Mesenchymal stem cell (in vitro differentiated cells and primary cell): ENCODE measurements at regions not wholly inside any gene's neighbourhood (a gene's known extent, or its start where the extent isn't known, plus 50 kb on each side); places are given as distances from the start of the nearest gene placed in this dataset.

Experiments
- DNase-seq: peaks from one replicate; pipeline ENCODE4 v3.0.0-alpha.2; 2013
- H2AFZ ChIP-seq: one replicate; pipeline ENCODE4 v1.6.1; 2013; ENCODE audit warnings: low read depth, mild to moderate bottlenecking, control low read depth, inconsistent platforms, low read length, moderate library complexity
- H2AK5ac ChIP-seq: 2 replicates; pipeline ENCODE4 v1.6.1; 2013; ENCODE audit warnings: low read length, moderate library complexity, mild to moderate bottlenecking, inconsistent platforms; ENCODE audit not compliant: severe bottlenecking
- H2BK120ac ChIP-seq: one replicate; pipeline ENCODE4 v1.6.1; 2013; ENCODE audit warnings: low read depth, mild to moderate bottlenecking, inconsistent platforms, low read length, moderate library complexity
- H2BK12ac ChIP-seq, 2 experiments: one replicate each; pipeline ENCODE4 v1.6.1; 2013; ENCODE audit warnings: inconsistent platforms in 2 of 2, low read length in 2 of 2, mild to moderate bottlenecking in 2 of 2, moderate library complexity in 2 of 2, control low read depth in 1 of 2
- H2BK15ac ChIP-seq: one replicate; pipeline ENCODE4 v1.6.1; 2013; ENCODE audit warnings: mild to moderate bottlenecking, low read depth, inconsistent platforms; ENCODE audit not compliant: poor library complexity, severe bottlenecking
- H2BK5ac ChIP-seq: 2 replicates; pipeline ENCODE4 v1.6.1; 2013; ENCODE audit warnings: low read depth, mild to moderate bottlenecking, low read length, control low read depth, inconsistent platforms; ENCODE audit not compliant: poor library complexity, severe bottlenecking
- H3K14ac ChIP-seq, 2 experiments: one replicate each; pipeline ENCODE4 v1.6.1; 2013; ENCODE audit warnings: inconsistent platforms in 2 of 2, low read length in 2 of 2, control low read depth in 1 of 2, mild to moderate bottlenecking in 1 of 2, moderate library complexity in 1 of 2
- H3K18ac ChIP-seq, 2 experiments: one replicate each; pipeline ENCODE4 v1.6.1; 2013; ENCODE audit warnings: inconsistent platforms in 2 of 2, low read length in 2 of 2, control low read depth in 1 of 2, low read depth in 1 of 2, mild to moderate bottlenecking in 1 of 2
- H3K23ac ChIP-seq, 2 experiments: one replicate each; pipeline ENCODE4 v1.6.1; 2013; ENCODE audit warnings: inconsistent platforms in 2 of 2, low read length in 2 of 2, mild to moderate bottlenecking in 2 of 2, moderate library complexity in 2 of 2, control low read depth in 1 of 2
- H3K27ac ChIP-seq: 2 replicates; pipeline ENCODE4 v1.5.1; 2013; ENCODE audit warnings: mild to moderate bottlenecking, moderate library complexity, low read length, control low read depth, inconsistent platforms; ENCODE audit not compliant: poor library complexity, severe bottlenecking
- H3K27me3 ChIP-seq, 2 experiments: 2 replicates each; pipeline versions ENCODE4 v1.6.1 to v1.7.0; 2013; ENCODE audit warnings: low read length in 2 of 2, mild to moderate bottlenecking in 2 of 2, moderate library complexity in 2 of 2, control low read depth in 1 of 2, inconsistent platforms in 1 of 2; ENCODE audit not compliant: control insufficient read depth in 1 of 2, insufficient read depth in 1 of 2
- H3K36me3 ChIP-seq, 2 experiments: 2 replicates each; pipeline versions ENCODE4 v1.6.1 to v1.7.0; 2013; ENCODE audit warnings: low read length in 2 of 2, control low read depth in 1 of 2, inconsistent platforms in 1 of 2, low read depth in 1 of 2, mild to moderate bottlenecking in 1 of 2; ENCODE audit not compliant: insufficient read depth in 2 of 2, control insufficient read depth in 1 of 2
- H3K4ac ChIP-seq, 2 experiments: one replicate each; pipeline ENCODE4 v1.6.1; 2013; ENCODE audit warnings: inconsistent platforms in 2 of 2, low read length in 2 of 2, mild to moderate bottlenecking in 2 of 2, moderate library complexity in 2 of 2, control low read depth in 1 of 2, low read depth in 1 of 2
- H3K4me1 ChIP-seq: 2 replicates; pipeline ENCODE4 v1.6.1; 2013; ENCODE audit warnings: low read depth, low read length, control low read depth; ENCODE audit not compliant: control insufficient read depth, insufficient read depth
- H3K4me2 ChIP-seq: 2 replicates; pipeline ENCODE4 v1.6.1; 2013; ENCODE audit warnings: low read length, mild to moderate bottlenecking, inconsistent platforms; ENCODE audit not compliant: poor library complexity, severe bottlenecking
- H3K4me3 ChIP-seq, 2 experiments: 2 replicates each; pipeline versions ENCODE4 v1.5.1 to v1.7.0; 2013; ENCODE audit warnings: low read length in 2 of 2, mild to moderate bottlenecking in 2 of 2, control low read depth in 1 of 2, low read depth in 1 of 2; ENCODE audit not compliant: insufficient read depth in 1 of 2
- H3K79me1 ChIP-seq: replicated peaks from 2 replicates; pipeline ENCODE4 v1.6.1; 2013; ENCODE audit warnings: mild to moderate bottlenecking, control low read depth, low read length, inconsistent platforms; ENCODE audit not compliant: poor library complexity, severe bottlenecking
- H3K9ac ChIP-seq: 2 replicates; pipeline ENCODE4 v1.7.0; 2013; ENCODE audit warnings: mild to moderate bottlenecking, low read length, moderate library complexity
- H3K9me3 ChIP-seq: 2 replicates; pipeline ENCODE4 v1.7.0; 2013; ENCODE audit warnings: mild to moderate bottlenecking, low read length; ENCODE audit not compliant: control insufficient read depth
- H4K8ac ChIP-seq: one replicate; pipeline ENCODE4 v1.6.1; 2013; ENCODE audit warnings: inconsistent platforms, mild to moderate bottlenecking, low read length, moderate library complexity
- H4K91ac ChIP-seq: one replicate; pipeline ENCODE4 v1.6.1; 2013; ENCODE audit warnings: mild to moderate bottlenecking, low read length, inconsistent platforms
- WGBS: methylation state at CpG from one replicate; pipeline ENCODE4 v1.1.7; 2013; ENCODE audit warnings: mixed read lengths; 5-methylcytosine and 5-hydroxymethylcytosine counted together

GRCh38 chr11:70921804-70922203 lies 330.6 kb downstream of the SHANK2 start:
- no peak overlapping the region for H3K27ac ChIP-seq
- no peak overlapping the region for H3K14ac ChIP-seq
- H3K4me2 ChIP-seq, result no peak overlapping the region
- 89% methylated on average over 4 of the region's 4 CpGs for WGBS
- H2AK5ac ChIP-seq, result no peak overlapping the region
- no peak overlapping the region for H2BK15ac ChIP-seq
- peaks cover 25% of the 10 kb centered on the region for H3K9me3 ChIP-seq
- H3K23ac ChIP-seq, result no peak overlapping the region
- no peak overlapping the region for H3K9ac ChIP-seq
- H3K4me1 ChIP-seq, result no peaks in the 10 kb centered on the region
- H2AFZ ChIP-seq, result no peak overlapping the region
- H4K91ac ChIP-seq, result no peak overlapping the region
- H3K36me3 ChIP-seq, result no peaks in the 10 kb centered on the region
- no peaks in the 10 kb centered on the region for H3K27me3 ChIP-seq
- peaks cover 1% of the 10 kb centered on the region for H3K79me1 ChIP-seq
- H2BK12ac ChIP-seq, result no peak overlapping the region
- H4K8ac ChIP-seq, result no peak overlapping the region
- no peak overlapping the region for H3K4ac ChIP-seq
- no peak overlapping the region for H2BK5ac ChIP-seq
- no peak overlapping the region for H3K18ac ChIP-seq
- no peak overlapping the region for H3K4me3 ChIP-seq
- no peak for DNase-seq
- H2BK120ac ChIP-seq, result no peak overlapping the region

- Histone ChIP-seq H3K4me1 (no peaks in the 10 kb centered on the region), H3K14ac (no peak overlapping the region), H3K9ac (no peak overlapping the region), H3K18ac (no peak overlapping the region), H2BK15ac (no peak overlapping the region), H2AK5ac (no peak overlapping the region), H2BK12ac (no peak overlapping the region), H4K91ac (no peak overlapping the region), H3K4me3 (no peak overlapping the region), H3K27ac (no peak overlapping the region), H3K23ac (no peak overlapping the region), H3K36me3 (no peaks in the 10 kb centered on the region), H4K8ac (no peak overlapping the region), H3K4ac (no peak overlapping the region), H2BK120ac (no peak overlapping the region), H2BK5ac (no peak overlapping the region), H3K27me3 (no peaks in the 10 kb centered on the region), H3K9me3 (peaks cover 25% of the 10 kb centered on the region), H3K79me1 (peaks cover 1% of the 10 kb centered on the region), H3K4me2 (no peak overlapping the region), H2AFZ (no peak overlapping the region)
- 82% methylated on average over 8 of the region's 8 CpGs for WGBS
- no peak for DNase-seq
These were observed 328.3 kb downstream of the SHANK2 start for GRCh38 chr11:70924108-70924507.

GRCh38 chr11:70925238-70925637 lies 327.1 kb downstream of the SHANK2 start:
- H3K14ac ChIP-seq, result no peak overlapping the region
- no peak overlapping the region for H3K4me3 ChIP-seq
- no peaks in the 10 kb centered on the region for H3K4me1 ChIP-seq
- H4K8ac ChIP-seq, result no peak overlapping the region
- H3K23ac ChIP-seq, result no peak overlapping the region
- no peak overlapping the region for H2AK5ac ChIP-seq
- H2BK5ac ChIP-seq, result no peak overlapping the region
- DNase-seq, result no peak
- peaks cover 1% of the 10 kb centered on the region for H3K79me1 ChIP-seq
- H3K27me3 ChIP-seq, result no peaks in the 10 kb centered on the region
- H2BK12ac ChIP-seq, result no peak overlapping the region
- no peak overlapping the region for H2BK15ac ChIP-seq
- no peak overlapping the region for H3K27ac ChIP-seq
- H3K9ac ChIP-seq, result no peak overlapping the region
- no peaks in the 10 kb centered on the region for H3K36me3 ChIP-seq
- H4K91ac ChIP-seq, result no peak overlapping the region
- H2AFZ ChIP-seq, result no peak overlapping the region
- no peak overlapping the region for H3K4me2 ChIP-seq
- 81% methylated on average over 3 of the region's 3 CpGs for WGBS
- H3K9me3 ChIP-seq, result peaks cover 31% of the 10 kb centered on the region
- no peak overlapping the region for H3K4ac ChIP-seq
- no peak overlapping the region for H3K18ac ChIP-seq
- no peak overlapping the region for H2BK120ac ChIP-seq

- Histone ChIP-seq H3K4me3 (no peak overlapping the region), H3K9me3 (peaks cover 20% of the 10 kb centered on the region), H3K23ac (no peak overlapping the region), H2AK5ac (no peak overlapping the region), H4K8ac (no peak overlapping the region), H3K4me1 (no peaks in the 10 kb centered on the region), H2BK15ac (no peak overlapping the region), H4K91ac (no peak overlapping the region), H3K18ac (no peak overlapping the region), H2BK120ac (no peak overlapping the region), H3K4ac (no peak overlapping the region), H2BK12ac (no peak overlapping the region), H3K4me2 (no peak overlapping the region), H3K27ac (no peak overlapping the region), H3K27me3 (no peaks in the 10 kb centered on the region), H3K79me1 (peaks cover 2% of the 10 kb centered on the region), H3K36me3 (no peaks in the 10 kb centered on the region), H3K14ac (no peak overlapping the region), H3K9ac (no peak overlapping the region), H2AFZ (no peak overlapping the region), H2BK5ac (no peak overlapping the region)
- WGBS, result 89% methylated on average over 12 of the region's 14 CpGs
- DNase-seq, result no peak
These were observed 325.7 kb downstream of the SHANK2 start for GRCh38 chr11:70926543-70927201.
